ENCODE measurements at regions not wholly inside any gene's neighbourhood (a gene's known extent, or its start where the extent isn't known, plus 50 kb on each side); places are given as distances from the start of the nearest gene placed in this dataset.

DNA sequence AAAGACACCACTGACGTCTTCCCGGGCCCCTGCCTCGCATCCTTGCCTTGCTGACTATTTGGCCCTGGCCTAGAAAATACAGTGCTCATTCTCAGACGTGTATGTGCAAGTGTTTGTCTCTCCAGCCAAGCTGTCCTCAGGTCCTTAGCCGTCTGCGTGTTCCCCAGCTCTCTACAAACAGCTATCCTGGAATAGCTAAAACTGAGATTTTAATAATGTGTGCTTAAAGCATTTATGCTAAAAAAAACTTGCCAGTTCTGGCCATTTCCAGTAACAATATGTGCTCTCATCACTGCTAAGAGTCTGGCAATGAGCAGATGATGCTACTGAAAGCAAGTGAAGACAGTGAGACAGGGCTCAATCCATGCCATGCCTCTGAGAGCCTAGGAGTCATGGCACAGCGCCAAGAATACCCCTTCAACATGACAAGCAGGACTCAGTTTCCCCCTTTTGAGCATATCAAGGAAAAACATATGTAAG, 55.7 kb downstream of the IRF2BP2 start:
- no peak for TF ChIP-seq CTCF (IDR thresholded peaks at IDR 0.05)
- H3K36me3 ChIP-seq (ENCODE audit: control insufficient read depth, insufficient read depth, low read length) = no peaks in the 10 kb centered on the region
- H3K27ac ChIP-seq = no peak overlapping the region
- no peaks in the 10 kb centered on the region for H3K4me1 ChIP-seq
- H3K4me3 ChIP-seq (ENCODE audit: low read depth, low read length) = no peak overlapping the region
- H3K4me2 ChIP-seq (ENCODE audit: low read length) = no peak overlapping the region
- H3K9me3 ChIP-seq (ENCODE audit: control insufficient read depth, low read length) = no peaks in the 10 kb centered on the region
- no peaks in the 10 kb centered on the region for H3K79me2 ChIP-seq
- no peak overlapping the region for H2AFZ ChIP-seq
- H3K27me3 ChIP-seq (ENCODE audit: control insufficient read depth, insufficient read depth, low read length) = no peaks in the 10 kb centered on the region
- H3K9ac ChIP-seq = no peak overlapping the region

DNA sequence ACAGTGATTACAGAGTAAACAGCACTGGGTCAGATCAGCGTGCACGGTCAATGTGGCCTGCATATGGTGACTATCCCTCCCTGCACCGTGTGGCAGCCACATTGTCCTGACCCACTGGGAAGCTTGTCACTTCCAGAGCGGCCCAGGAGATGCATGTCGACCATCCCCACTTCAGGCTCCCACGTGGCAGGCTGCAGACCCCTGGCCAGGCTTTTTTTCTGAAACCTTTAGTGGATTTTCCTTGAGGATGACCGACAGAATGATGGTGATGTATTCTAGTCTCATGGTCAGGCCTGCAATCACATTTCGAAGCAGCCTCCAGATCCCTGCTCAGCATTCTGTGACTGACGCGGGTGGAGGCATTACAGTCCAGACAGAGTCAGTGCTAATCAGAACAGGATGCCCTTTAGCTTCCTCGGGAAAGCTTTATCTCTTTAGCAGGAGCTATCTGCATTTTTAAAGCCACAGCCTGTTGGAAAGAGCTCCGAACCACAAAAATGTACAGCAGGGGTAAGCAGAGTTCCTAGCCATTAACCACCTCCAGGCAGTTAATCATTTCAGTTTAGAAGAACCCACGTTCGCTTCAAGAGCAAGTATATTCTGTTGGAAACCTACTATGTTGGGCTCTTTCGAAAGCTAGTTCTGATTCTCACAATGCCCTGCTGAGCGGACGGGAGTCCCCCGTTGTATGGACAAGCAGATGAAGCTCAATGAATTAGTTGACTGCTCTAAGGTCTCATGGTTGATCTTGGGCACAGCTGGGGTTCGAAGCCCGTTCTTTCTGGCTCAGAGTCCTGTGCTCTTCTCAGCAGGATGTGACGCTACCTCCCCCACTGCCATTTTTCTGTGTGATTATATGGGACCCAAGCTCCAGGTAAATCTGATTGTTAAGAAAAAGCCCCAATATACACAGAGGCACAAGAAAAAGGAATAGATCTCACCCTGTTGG, 56.5 kb downstream of the IRF2BP2 start:
- Histone ChIP-seq H3K9me3 (ENCODE audit: control insufficient read depth, low read length) (no peaks in the 10 kb centered on the region), H3K36me3 (ENCODE audit: control insufficient read depth, insufficient read depth, low read length) (no peaks in the 10 kb centered on the region), H3K4me2 (ENCODE audit: low read length) (no peak overlapping the region), H3K9ac (no peak overlapping the region), H3K4me3 (ENCODE audit: low read depth, low read length) (no peak overlapping the region), H3K27ac (no peak overlapping the region), H3K79me2 (no peaks in the 10 kb centered on the region), H3K27me3 (ENCODE audit: control insufficient read depth, insufficient read depth, low read length) (no peaks in the 10 kb centered on the region), H2AFZ (no peak overlapping the region), H3K4me1 (no peaks in the 10 kb centered on the region)
- TF ChIP-seq CTCF (IDR thresholded peaks at IDR 0.05) = no peak

- no peaks in the 10 kb centered on the region for H3K36me3 ChIP-seq (ENCODE audit: control insufficient read depth, insufficient read depth, low read length)
- no peak overlapping the region for H2AFZ ChIP-seq
- H3K9me3 ChIP-seq (ENCODE audit: control insufficient read depth, low read length) = no peaks in the 10 kb centered on the region
- H3K79me2 ChIP-seq = no peaks in the 10 kb centered on the region
- no peak overlapping the region for H3K9ac ChIP-seq
- no peak overlapping the region for H3K27ac ChIP-seq
- TF ChIP-seq CTCF (IDR thresholded peaks at IDR 0.05) = no peak
- no peaks in the 10 kb centered on the region for H3K27me3 ChIP-seq (ENCODE audit: control insufficient read depth, insufficient read depth, low read length)
- no peak overlapping the region for H3K4me2 ChIP-seq (ENCODE audit: low read length)
- H3K4me3 ChIP-seq (ENCODE audit: low read depth, low read length) = no peak overlapping the region
- H3K4me1 ChIP-seq = no peaks in the 10 kb centered on the region
Observed at GRCh38 chr1:234551032-234551378, 59.0 kb downstream of the IRF2BP2 start.

- no peak overlapping the region for H3K4me2 ChIP-seq (ENCODE audit: low read length)
- no peaks in the 10 kb centered on the region for H3K9me3 ChIP-seq (ENCODE audit: control insufficient read depth, low read length)
- no peaks in the 10 kb centered on the region for H3K4me1 ChIP-seq
- TF ChIP-seq CTCF (IDR thresholded peaks at IDR 0.05) = no peak
- H3K79me2 ChIP-seq = no peaks in the 10 kb centered on the region
- no peak overlapping the region for H3K27ac ChIP-seq
- no peak overlapping the region for H2AFZ ChIP-seq
- H3K27me3 ChIP-seq (ENCODE audit: control insufficient read depth, insufficient read depth, low read length) = no peaks in the 10 kb centered on the region
- H3K36me3 ChIP-seq (ENCODE audit: control insufficient read depth, insufficient read depth, low read length) = no peaks in the 10 kb centered on the region
- no peak overlapping the region for H3K9ac ChIP-seq
- H3K4me3 ChIP-seq (ENCODE audit: low read depth, low read length) = no peak overlapping the region
Observed at GRCh38 chr1:234550341-234551031, 59.5 kb downstream of the IRF2BP2 start.

Data from parathyroid adenoma (tissue), 2 donors.